ENCODE measurements at regions not wholly inside any gene's neighbourhood (a gene's known extent, or its start where the extent isn't known, plus 50 kb on each side); places are given as distances from the start of the nearest gene placed in this dataset.

GRCh38 chr6:93621442-93621841 lies 202.1 kb upstream of the EPHA7 start:
- TF ChIP-seq CTCF (optimal IDR thresholded peaks at IDR 0.05 in 1 of 3, IDR thresholded peaks at IDR 0.05 in 1 of 3, conservative IDR thresholded peaks at IDR 0.05 in 1 of 3; ENCODE audit: extremely low read depth in 1 of 3, insufficient read depth in 2 of 3, low read length in 3 of 3) (no peak), EZH2 (IDR thresholded peaks at IDR 0.05; ENCODE audit: low read length) (no peak)
- Histone ChIP-seq H3K9ac (ENCODE audit: control insufficient read depth, extremely low read depth, insufficient read depth, low read length) (no peak overlapping the region), H3K4me2 (ENCODE audit: control insufficient read depth, extremely low read depth, insufficient read depth, low read depth, low read length) (no peak overlapping the region), H3K27ac (ENCODE audit: control insufficient read depth, insufficient read depth, low read length) (no peak overlapping the region), H4K20me1 (ENCODE audit: control insufficient read depth, extremely low read depth, insufficient read depth, low read length) (no peaks in the 10 kb centered on the region), H3K4me1 (ENCODE audit: control insufficient read depth, extremely low read depth, insufficient read depth, low read length) (no peaks in the 10 kb centered on the region), H3K9me3 (ENCODE audit: control insufficient read depth, low read depth, low read length) (no peaks in the 10 kb centered on the region), H3K4me3 (ENCODE audit: control insufficient read depth in 2 of 3, extremely low read depth in 1 of 3, insufficient read depth in 2 of 3, low read depth in 1 of 3, low read length in 3 of 3) (no peak overlapping the region), H3K79me2 (ENCODE audit: control insufficient read depth, insufficient read depth, low read length) (no peaks in the 10 kb centered on the region), H3K36me3 (ENCODE audit: control insufficient read depth in 2 of 2, extremely low read depth in 1 of 2, insufficient read depth in 2 of 2, low read length in 2 of 2) (no peaks in the 10 kb centered on the region), H3K27me3 (ENCODE audit: control insufficient read depth, extremely low read depth, insufficient read depth, low read length) (no peaks in the 10 kb centered on the region), H3K9me1 (ENCODE audit: control insufficient read depth, extremely low read depth, insufficient read depth, low read length) (no peaks in the 10 kb centered on the region), H2AFZ (ENCODE audit: control insufficient read depth, low read length) (no peak overlapping the region)
- dilution Hi-C loops (cut with MboI; ENCODE audit: extremely low pct_ligation_motif_present, low sequenced_read_pairs), result no loop called here
- no peak for FAIRE-seq
- DNase-seq (ENCODE audit: low read depth, low spot score), result no peak

- no peaks in the 10 kb centered on the region for H3K79me2 ChIP-seq (ENCODE audit: control insufficient read depth, insufficient read depth, low read length)
- H4K20me1 ChIP-seq (ENCODE audit: control insufficient read depth, extremely low read depth, insufficient read depth, low read length), result no peaks in the 10 kb centered on the region
- no peaks in the 10 kb centered on the region for H3K4me1 ChIP-seq (ENCODE audit: control insufficient read depth, extremely low read depth, insufficient read depth, low read length)
- no peak overlapping the region for H3K4me2 ChIP-seq (ENCODE audit: control insufficient read depth, extremely low read depth, insufficient read depth, low read depth, low read length)
- no peak overlapping the region for H3K27ac ChIP-seq (ENCODE audit: control insufficient read depth, insufficient read depth, low read length)
- TF ChIP-seq EZH2 (IDR thresholded peaks at IDR 0.05; ENCODE audit: low read length) (no peak), CTCF (optimal IDR thresholded peaks at IDR 0.05 in 1 of 3, IDR thresholded peaks at IDR 0.05 in 1 of 3, conservative IDR thresholded peaks at IDR 0.05 in 1 of 3; ENCODE audit: extremely low read depth in 1 of 3, insufficient read depth in 2 of 3, low read length in 3 of 3) (no peak)
- H3K36me3 ChIP-seq (ENCODE audit: control insufficient read depth in 2 of 2, extremely low read depth in 1 of 2, insufficient read depth in 2 of 2, low read length in 2 of 2), result no peaks in the 10 kb centered on the region
- H3K9ac ChIP-seq (ENCODE audit: control insufficient read depth, extremely low read depth, insufficient read depth, low read length), result no peak overlapping the region
- no peak overlapping the region for H2AFZ ChIP-seq (ENCODE audit: control insufficient read depth, low read length)
- H3K9me3 ChIP-seq (ENCODE audit: control insufficient read depth, low read depth, low read length), result no peaks in the 10 kb centered on the region
- dilution Hi-C loops (cut with MboI; ENCODE audit: extremely low pct_ligation_motif_present, low sequenced_read_pairs), result no loop called here
- DNase-seq (ENCODE audit: low read depth, low spot score) (no peak), FAIRE-seq (no peak)
- no peaks in the 10 kb centered on the region for H3K9me1 ChIP-seq (ENCODE audit: control insufficient read depth, extremely low read depth, insufficient read depth, low read length)
- no peaks in the 10 kb centered on the region for H3K27me3 ChIP-seq (ENCODE audit: control insufficient read depth, extremely low read depth, insufficient read depth, low read length)
- no peak overlapping the region for H3K4me3 ChIP-seq (ENCODE audit: control insufficient read depth in 2 of 3, extremely low read depth in 1 of 3, insufficient read depth in 2 of 3, low read depth in 1 of 3, low read length in 3 of 3)
Measured at GRCh38 chr6:93604951-93605350, 185.6 kb upstream of the EPHA7 start.
